GM13976 (cell line): ENCODE measurements at regions not wholly inside any gene's neighbourhood (a gene's known extent, or its start where the extent isn't known, plus 50 kb on each side); places are given as distances from the start of the nearest gene placed in this dataset.

Source experiments
- DNase-seq: peaks from one replicate; pipeline ENCODE4 v3.0.0; 2012; ENCODE audit warnings: low spot score
- CTCF ChIP-seq: IDR thresholded peaks from 2 replicates; pipeline ENCODE4 v1.5.1; 2012; ENCODE audit warnings: borderline replicate concordance, mild to moderate bottlenecking; ENCODE audit not compliant: insufficient read depth; ENCODE audit errors: extremely low read depth, missing control alignments, control extremely low read depth
- in situ Hi-C: fragments of 300-500 bp; cut with MboI; formaldehyde crosslinking; loops from one replicate; pipeline ENCODE4 v1.12.0; 2022; ENCODE audit warnings: low sequenced_read_pairs, mixed read lengths, inconsistent platforms; ENCODE audit not compliant: unreplicated experiment

DNA sequence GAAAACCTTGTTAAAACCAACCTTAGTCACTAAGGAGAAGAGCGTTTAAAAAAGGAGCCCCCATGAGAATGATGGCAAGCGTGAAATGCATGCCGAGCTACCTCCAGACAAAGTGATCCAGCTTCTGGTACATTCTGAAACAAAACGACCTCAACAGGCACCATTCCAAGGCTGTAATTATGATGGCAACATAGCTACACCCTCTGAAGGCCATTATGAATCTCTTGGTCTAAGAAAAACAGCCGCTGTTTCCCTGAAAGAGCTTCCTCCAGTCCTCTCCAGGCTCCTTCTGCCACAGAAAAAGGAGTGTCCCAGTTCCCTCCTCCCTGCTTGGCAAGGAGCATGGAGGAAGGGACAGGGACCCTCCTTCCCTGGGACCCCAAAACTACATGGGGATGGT is 50.0 kb upstream of the ABLIM1 start:
- no peak for TF ChIP-seq CTCF
- in situ Hi-C loops, result no loop called here
- no peak for DNase-seq

GRCh38 chr10:114708717-114709335 is 50.8 kb upstream of the ABLIM1 start:
- no peak for DNase-seq
- in situ Hi-C loops, result no loop called here
- TF ChIP-seq CTCF, result no peak

DNA sequence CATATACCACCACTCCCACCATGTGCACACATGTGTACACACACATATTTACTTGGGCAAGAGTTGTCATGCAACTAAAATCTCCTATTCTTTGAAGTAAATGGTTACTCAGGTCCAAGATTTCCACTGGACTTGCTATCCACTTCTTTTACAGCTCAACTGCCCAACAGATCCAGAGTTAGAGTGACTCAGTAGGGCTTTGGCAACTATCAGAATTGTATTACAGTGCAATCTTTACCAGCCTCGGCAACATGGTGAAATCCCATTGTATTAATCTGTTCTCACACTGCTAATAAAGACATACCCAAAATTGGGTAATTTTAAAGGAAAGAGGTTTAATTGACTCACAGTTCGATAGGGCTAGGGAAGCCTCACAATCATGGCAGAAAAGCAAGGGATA is 51.9 kb upstream of the ABLIM1 start:
- no peak for DNase-seq
- in situ Hi-C loops, result no loop called here
- no peak for TF ChIP-seq CTCF

DNA sequence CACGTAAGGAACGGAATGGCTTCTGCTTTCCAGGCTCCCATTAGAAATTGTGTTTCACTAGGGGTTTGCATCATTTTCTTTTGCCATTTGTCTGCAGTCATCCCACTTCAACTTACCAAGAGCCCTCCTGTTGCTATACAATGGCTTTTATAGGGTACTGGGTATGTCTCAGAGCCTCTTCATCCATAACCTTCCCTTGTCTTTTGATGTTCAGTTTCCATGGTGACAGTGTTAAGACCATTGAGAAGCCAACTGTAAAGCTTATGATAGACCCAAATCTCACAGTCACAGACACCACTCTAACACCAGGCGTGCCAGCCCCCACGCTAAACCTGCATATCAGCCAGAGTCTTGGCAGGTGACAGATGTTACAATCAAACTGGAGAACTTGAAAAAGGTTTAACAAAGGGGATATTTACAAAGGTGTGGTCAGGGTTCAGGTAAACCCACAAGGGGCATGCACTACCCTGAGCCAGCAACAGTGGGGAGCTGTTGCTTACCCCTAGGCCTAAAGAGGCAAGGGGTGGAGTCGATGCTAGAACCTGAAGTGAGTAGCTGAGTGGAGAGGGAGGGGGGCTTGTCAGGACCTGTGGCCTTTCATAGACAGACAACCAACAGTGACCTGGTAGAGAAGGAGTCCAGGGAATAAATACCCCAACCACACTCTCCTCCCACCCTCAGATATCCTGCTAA is 53.2 kb upstream of the ABLIM1 start:
- DNase-seq, result no peak
- TF ChIP-seq CTCF, result no peak
- in situ Hi-C loops, result no loop called here

- TF ChIP-seq CTCF, result no peak
- in situ Hi-C loops, result no loop called here
- DNase-seq, result no peak
Measured at GRCh38 chr10:114711869-114712250, 53.8 kb upstream of the ABLIM1 start.

DNA sequence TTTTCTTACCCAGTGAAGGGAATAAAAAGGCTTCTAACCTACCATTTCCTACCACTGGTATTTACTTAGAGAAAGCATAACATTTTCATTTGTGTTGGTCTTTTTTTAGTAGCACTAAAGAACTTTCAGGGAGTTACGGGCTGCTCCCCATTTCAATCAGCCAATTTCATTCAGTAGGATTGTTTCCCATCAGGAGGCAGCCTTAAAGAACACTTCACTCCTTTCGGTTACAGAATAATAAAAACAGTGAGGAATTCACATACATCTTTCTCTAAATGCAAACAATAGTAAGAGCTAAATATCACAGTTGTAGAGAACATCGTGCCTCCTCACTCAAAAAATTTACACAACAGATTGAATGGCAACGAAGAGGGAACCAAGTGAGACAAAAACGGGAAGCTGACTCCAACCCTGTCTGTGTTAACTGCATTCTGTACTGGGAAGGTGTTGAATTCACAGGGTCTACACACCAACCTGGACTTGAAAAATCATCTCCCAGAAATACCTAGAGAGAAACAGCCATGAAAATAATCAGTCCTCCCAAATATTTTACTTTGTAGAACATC is 55.5 kb upstream of the ABLIM1 start:
- TF ChIP-seq CTCF, result no peak
- in situ Hi-C loops, result no loop called here
- DNase-seq, result no peak
